ENCODE measurements at regions not wholly inside any gene's neighbourhood (a gene's known extent, or its start where the extent isn't known, plus 50 kb on each side); places are given as distances from the start of the nearest gene placed in this dataset.

DNA sequence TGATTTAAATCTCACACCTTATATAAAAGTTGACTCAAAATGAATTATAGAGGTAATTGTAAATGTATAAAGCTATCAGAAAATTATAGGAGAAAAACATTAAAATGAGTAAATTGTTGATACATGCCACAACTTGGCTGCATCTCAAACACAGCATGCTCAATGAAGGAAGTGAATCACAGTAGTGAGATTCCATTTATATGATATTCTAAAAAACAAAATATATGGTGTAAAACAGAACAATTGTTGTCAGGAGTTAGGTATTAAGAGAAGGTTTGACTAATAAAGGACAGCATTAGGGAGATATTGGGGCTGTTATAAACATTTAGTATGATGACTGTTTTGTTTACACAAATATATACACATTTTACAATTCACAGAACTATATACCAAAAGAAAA is 356.6 kb upstream of the CELF4 start:
- TF ChIP-seq, protein P1, sequence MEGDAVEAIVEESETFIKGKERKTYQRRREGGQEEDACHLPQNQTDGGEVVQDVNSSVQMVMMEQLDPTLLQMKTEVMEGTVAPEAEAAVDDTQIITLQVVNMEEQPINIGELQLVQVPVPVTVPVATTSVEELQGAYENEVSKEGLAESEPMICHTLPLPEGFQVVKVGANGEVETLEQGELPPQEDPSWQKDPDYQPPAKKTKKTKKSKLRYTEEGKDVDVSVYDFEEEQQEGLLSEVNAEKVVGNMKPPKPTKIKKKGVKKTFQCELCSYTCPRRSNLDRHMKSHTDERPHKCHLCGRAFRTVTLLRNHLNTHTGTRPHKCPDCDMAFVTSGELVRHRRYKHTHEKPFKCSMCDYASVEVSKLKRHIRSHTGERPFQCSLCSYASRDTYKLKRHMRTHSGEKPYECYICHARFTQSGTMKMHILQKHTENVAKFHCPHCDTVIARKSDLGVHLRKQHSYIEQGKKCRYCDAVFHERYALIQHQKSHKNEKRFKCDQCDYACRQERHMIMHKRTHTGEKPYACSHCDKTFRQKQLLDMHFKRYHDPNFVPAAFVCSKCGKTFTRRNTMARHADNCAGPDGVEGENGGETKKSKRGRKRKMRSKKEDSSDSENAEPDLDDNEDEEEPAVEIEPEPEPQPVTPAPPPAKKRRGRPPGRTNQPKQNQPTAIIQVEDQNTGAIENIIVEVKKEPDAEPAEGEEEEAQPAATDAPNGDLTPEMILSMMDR (IDR thresholded peaks at IDR 0.05; ENCODE audit: insufficient read depth, low read length, severe bottlenecking) = no peak
- no peaks in the 10 kb centered on the region for H3K27me3 ChIP-seq (ENCODE audit: control insufficient read depth, insufficient read depth, low read length)
- H3K4me3 ChIP-seq (ENCODE audit: low read depth, low read length) = no peak overlapping the region
- FAIRE-seq = no peak
- no peaks in the 10 kb centered on the region for H3K36me3 ChIP-seq (ENCODE audit: control insufficient read depth, insufficient read depth, low read length)
- DNase-seq (ENCODE audit: low read depth) = peak; percentile 75

DNA sequence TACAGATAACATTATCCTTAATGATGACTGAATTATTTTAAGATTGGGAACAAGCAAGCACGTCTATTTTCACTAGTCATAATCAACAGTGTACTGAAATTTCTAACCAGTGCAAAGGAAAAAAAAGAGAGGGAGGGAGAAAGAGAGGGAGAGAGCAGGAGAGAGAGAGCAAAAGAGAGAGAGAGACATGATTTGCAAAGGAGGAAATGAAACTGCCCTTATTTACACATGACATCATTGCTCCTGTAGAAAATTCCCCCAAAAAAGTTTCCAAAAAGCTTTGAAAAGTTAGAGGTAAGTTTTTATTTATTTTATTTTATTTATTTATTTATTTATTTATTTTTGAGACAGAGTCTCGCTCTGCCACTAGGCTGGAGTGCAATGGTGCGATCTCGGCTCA is 355.3 kb upstream of the CELF4 start:
- Histone ChIP-seq H3K4me3 (ENCODE audit: low read depth, low read length) (no peak overlapping the region), H3K36me3 (ENCODE audit: control insufficient read depth, insufficient read depth, low read length) (no peaks in the 10 kb centered on the region)
- FAIRE-seq = no peak

DNA sequence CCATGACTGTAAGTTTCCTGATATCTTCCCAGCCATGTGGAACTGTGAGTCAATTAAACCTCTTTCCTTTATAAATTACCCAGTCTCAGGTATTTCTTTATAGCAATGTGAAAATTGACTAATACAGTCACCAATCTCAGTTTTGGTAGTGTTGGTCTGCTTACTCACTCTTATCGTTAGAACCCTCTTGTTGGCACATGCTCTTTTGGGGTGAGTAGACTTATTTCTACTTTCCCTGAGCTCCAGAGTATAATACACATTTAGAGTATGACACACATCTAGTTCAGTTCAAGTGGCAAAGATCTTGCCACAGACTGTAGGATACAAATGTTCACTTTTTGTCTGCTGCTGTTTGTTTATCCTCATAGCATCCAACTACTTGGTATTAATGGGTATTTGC is 347.5 kb upstream of the CELF4 start:
- FAIRE-seq = no peak
- Histone ChIP-seq H3K27me3 (ENCODE audit: control insufficient read depth, insufficient read depth, low read length) (no peaks in the 10 kb centered on the region), H3K4me3 (ENCODE audit: low read depth, low read length) (no peak overlapping the region), H3K36me3 (ENCODE audit: control insufficient read depth, insufficient read depth, low read length) (no peaks in the 10 kb centered on the region)
- TF ChIP-seq, protein P1 (IDR thresholded peaks at IDR 0.05; ENCODE audit: insufficient read depth, low read length, severe bottlenecking) = no peak
- DNase-seq (ENCODE audit: low read depth) = peak; percentile 84

More for the DNA sequence above, 355.3 kb upstream of the CELF4 start:
- DNase-seq (ENCODE audit: low read depth) = no peak
- no peaks in the 10 kb centered on the region for H3K27me3 ChIP-seq (ENCODE audit: control insufficient read depth, insufficient read depth, low read length)
- TF ChIP-seq, protein P1 (IDR thresholded peaks at IDR 0.05; ENCODE audit: insufficient read depth, low read length, severe bottlenecking) = no peak

DNA sequence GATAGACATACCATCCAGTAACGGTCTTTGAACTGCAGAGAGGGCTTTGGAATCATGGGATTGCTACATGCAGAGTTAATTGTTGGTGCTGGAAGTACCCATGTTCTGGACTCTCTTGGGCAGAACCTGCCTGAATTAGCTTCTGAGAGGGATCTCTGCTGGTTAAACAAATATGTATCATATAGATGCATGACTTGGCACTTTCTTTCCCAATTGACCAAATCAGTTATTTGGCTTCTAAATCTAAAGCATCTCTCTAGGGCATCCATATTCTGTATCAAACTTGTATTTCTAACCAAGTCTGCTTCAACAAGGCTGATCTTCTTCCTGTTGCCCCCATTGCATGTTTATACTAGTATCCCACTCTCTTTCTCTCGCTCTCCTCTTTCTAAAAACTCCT is 336.7 kb upstream of the CELF4 start:
- H3K36me3 ChIP-seq (ENCODE audit: control insufficient read depth, insufficient read depth, low read length) = no peaks in the 10 kb centered on the region
- H3K27me3 ChIP-seq (ENCODE audit: control insufficient read depth, insufficient read depth, low read length) = no peaks in the 10 kb centered on the region
- DNase-seq (ENCODE audit: low read depth) (no peak), FAIRE-seq (no peak)
- TF ChIP-seq, protein P1 (IDR thresholded peaks at IDR 0.05; ENCODE audit: insufficient read depth, low read length, severe bottlenecking) = no peak
- H3K4me3 ChIP-seq (ENCODE audit: low read depth, low read length) = no peak overlapping the region

DNA sequence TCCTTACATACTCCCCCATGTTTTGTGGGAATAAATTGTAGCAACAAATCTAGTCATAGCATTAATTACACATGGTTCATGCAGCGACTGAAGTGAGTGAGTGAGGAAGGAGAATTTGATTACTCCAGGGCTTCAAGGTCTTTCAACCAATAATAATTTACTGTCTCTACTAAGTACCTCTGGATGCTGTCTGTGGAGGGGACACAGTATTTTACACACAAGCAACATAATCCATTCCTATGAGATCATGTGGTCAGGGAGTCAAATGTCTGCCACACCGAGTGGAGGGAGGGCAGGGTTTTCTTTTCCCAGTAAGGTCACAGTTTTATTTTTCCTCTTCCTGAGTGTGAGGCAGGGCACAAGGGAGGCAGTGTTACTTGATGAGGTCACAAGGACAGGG is 334.7 kb upstream of the CELF4 start:
- H3K36me3 ChIP-seq (ENCODE audit: control insufficient read depth, insufficient read depth, low read length) = no peaks in the 10 kb centered on the region
- H3K27me3 ChIP-seq (ENCODE audit: control insufficient read depth, insufficient read depth, low read length) = no peaks in the 10 kb centered on the region
- DNase-seq (ENCODE audit: low read depth) (no peak), FAIRE-seq (no peak)
- no peak overlapping the region for H3K4me3 ChIP-seq (ENCODE audit: low read depth, low read length)
- TF ChIP-seq, protein P1 (IDR thresholded peaks at IDR 0.05; ENCODE audit: insufficient read depth, low read length, severe bottlenecking) = no peak

DNA sequence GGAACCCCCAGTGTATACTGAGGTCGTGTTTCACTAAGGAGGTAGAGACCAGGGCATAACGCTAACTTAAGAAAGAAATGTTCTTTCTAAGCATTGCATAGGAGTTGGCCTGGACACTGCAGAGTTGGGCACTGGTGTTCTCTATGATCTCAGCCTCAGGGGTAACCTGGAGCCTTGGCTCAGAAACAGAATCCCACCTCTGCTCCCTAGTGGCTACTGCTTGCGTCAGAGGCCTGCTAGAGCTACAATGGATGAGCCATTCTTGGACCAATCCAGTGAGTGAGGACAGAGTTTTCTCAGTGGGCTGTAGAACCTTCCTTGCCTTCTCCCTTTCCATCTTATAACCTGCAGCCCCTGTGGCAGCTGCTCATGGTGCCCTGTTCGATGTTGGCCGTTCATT is 324.4 kb upstream of the CELF4 start:
- Histone ChIP-seq H3K36me3 (ENCODE audit: control insufficient read depth, insufficient read depth, low read length) (no peaks in the 10 kb centered on the region), H3K27me3 (ENCODE audit: control insufficient read depth, insufficient read depth, low read length) (no peaks in the 10 kb centered on the region), H3K4me3 (ENCODE audit: low read depth, low read length) (no peak overlapping the region)
- FAIRE-seq (no peak), DNase-seq (ENCODE audit: low read depth) (no peak)
- TF ChIP-seq, protein P1 (IDR thresholded peaks at IDR 0.05; ENCODE audit: insufficient read depth, low read length, severe bottlenecking) = no peak

Data from bronchial epithelial cell (primary cell).